ENCODE measurements at regions not wholly inside any gene's neighbourhood (a gene's known extent, or its start where the extent isn't known, plus 50 kb on each side); places are given as distances from the start of the nearest gene placed in this dataset.

DNA sequence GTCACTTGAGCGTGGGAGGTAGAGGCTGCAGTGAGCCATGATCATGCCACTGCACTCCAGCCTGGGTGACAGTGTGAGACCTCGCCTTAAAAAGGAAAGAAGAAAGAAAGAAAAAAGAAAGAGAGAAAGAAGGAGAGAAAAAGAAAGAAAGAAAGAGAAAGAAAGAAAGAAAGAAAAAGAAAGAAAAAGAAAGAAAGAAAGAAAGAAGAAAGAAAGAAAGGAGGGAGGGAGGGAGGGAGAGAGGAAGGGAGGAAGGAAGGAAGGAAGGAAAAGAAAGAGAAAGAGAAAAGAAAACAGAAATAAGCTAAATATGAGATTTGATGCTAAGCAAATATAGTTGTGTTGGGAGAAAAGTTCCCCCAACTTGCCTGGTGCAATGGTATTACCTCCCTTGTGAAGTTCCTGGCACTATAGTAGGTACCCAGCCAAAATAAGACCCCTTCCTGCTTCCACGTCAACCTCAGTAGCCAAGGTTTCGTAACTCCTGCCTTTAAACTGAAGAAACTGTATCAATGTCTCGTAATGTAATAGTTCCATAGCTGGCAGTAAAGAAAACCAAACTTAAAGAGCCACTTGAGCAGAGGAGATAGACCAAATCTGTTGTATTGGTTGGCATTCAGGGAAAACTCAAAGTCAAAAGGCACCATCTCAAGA lies 88.1 kb upstream of the HNRNPU start:
- no peak for DNase-seq (ENCODE audit: low spot score)
- no peak for FAIRE-seq

DNA sequence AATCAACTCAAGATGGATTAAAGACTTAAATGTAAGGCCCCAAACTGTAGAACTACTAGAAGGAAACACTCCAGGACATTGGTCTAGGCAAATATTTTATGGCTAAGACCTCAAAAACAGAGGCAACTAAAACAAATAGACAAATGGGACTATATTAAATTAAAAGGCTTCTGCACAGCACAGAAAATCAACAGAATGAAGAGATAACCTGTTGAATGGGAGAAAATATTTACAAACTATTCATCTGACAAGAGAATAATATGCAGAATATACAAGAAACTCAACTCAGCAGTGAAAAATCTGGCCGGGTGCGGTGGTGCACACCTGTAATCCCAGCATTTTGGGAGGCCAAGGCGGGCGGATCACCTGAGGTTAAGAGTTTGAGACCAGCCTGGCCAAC lies 84.1 kb upstream of the HNRNPU start:
- FAIRE-seq (no peak), DNase-seq (ENCODE audit: low spot score) (no peak)

DNA sequence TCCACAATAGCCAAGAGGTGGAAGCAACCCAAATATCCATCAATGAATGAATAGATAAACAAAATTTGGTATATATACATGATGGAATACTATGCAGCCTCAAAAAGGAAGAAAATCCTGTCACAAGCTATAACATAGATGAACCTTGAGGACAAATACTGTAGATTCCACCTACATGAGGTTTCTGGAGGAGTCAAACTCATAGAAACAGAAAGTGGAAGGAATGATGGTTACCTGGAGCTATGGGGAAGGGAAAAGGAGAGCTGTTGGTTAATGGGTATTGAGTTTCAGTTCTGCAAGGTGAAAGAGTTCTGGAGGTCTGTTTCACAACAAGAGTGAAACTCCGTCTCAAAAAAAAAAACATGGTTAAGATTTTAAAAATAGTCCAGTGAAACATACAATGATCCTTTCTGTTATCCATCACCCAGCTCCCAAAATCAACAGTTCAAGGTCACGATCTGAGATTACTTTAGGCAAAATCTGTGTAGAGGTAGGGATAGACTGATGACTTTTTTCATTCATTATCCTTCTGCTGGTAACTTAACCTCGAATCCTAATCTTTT lies 80.8 kb upstream of the HNRNPU start:
- FAIRE-seq (no peak), DNase-seq (ENCODE audit: low spot score) (no peak)

DNA sequence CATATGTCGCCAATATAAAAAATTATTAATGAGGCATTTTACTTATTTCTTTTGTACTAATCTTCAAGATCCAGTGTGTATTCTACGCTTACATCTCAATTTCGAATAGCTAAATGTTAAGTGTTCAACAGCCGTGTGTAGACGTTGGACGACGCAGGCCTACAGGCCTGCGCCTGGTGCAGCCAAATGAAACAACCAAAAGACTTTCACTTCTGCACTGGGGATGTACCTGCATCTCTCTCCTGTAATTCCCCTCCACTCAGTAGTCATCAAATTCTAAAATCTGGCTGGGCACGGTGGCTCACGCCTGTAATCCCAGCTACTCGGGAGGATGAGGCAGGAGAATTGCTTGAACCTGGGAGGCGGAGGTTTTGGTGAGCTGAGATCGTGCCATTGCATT lies 76.8 kb upstream of the HNRNPU start:
- FAIRE-seq (no peak), DNase-seq (ENCODE audit: low spot score) (no peak)

DNA sequence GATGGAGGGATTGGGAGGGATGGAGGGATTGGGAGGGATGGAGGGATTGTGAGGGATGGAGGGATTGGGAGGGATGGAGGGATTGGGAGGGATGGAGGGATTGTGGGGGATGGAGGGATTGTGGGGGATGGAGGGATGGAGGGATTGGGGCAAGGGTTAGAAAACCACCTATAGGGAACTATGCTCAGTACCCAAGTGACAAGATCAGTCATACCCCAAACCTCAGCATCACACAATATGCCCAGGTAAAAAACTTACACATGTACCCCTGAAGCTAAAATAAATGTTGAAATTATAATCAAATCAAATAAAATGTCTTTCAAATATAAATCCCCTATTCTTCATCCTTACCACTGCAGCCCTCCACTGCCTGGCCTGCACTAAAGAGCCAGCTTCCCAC lies 72.8 kb upstream of the HNRNPU start:
- DNase-seq (ENCODE audit: low spot score) (no peak), FAIRE-seq (no peak)

DNA sequence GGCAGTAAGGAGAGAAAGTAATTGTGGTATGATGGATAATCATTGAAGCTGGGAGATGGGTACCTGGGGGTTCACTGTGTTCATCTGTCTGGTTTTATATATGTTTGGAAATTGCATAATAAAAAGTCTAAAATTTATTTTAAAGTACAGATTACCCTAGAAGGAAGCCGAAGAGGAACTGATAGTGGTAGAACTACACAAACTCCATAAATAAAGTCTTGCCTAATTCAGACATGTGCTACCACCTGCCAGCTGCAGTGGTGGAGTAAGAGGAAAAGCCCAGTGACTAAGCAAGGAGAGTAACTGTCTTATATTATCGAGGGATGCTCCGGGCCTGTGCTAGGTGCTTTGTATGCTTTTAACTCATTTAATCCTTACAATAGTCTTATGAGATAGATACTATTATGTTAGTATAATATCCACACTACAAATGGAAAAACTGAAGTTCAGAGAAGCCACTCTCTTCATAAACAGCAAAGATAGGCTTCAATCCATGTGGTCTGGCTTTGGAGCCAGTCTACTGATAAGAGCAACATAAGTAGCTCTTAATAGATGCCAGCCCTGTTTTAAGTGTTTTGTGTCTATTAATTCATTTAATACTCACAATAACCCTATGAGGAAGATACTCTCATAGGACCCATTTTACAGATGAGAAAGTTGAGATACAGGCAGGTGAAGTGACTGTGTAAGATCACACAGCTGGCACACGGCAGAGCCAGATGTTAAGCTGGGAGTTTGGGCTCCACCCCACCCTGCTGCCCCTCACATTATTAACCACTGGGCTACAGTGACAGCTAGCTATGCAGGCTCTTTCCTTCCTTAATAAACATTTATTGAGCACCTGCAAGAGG lies 56.8 kb upstream of the HNRNPU start:
- FAIRE-seq, result no peak

DNA sequence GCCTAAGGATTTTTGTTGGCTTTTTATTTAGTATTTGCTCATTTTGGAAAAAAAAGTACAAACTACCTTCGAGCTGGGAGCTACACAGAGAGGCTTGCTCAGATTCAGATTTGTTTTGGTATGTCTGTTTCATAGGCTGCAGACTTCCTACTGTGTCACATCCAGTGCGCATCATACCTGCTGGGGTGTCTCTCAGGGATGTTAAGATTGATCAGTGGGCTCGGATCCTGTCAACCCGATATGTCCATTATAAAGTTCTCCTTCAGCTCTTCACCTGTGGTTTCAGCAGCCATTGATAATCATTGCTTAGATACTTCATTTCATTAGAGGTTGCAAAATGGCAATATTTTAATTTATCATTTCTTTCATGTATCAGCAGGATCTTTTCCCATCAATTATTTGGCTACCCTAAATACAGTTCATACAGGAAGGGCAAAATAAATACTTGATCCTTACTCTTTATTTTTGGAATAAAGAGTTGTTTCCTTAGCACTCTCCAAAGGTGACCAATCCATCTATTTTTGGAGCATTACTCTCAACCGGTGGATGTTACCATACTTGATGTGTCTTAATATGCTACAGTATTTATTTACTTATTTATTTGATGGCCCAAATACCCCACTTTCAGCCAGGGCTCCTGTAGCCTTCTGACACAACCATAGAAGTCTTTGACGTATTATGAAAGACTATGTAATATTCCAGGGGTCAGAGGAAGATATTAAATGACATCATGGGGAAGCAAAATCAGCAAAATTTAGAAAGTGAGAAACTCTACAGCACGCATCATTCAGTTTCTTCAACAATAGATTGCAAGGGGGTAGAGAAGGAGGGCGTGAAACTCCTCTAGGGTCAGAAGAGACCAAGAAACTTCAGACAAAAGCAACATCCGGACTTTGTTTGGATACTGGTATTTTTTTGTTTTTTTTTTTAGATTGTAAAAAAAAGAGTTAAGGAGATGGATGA lies 55.3 kb upstream of the HNRNPU start:
- FAIRE-seq (no peak), DNase-seq (ENCODE audit: low spot score) (no peak)

More for the DNA sequence above, 56.8 kb upstream of the HNRNPU start:
- no peak for DNase-seq (ENCODE audit: low spot score)

DNA sequence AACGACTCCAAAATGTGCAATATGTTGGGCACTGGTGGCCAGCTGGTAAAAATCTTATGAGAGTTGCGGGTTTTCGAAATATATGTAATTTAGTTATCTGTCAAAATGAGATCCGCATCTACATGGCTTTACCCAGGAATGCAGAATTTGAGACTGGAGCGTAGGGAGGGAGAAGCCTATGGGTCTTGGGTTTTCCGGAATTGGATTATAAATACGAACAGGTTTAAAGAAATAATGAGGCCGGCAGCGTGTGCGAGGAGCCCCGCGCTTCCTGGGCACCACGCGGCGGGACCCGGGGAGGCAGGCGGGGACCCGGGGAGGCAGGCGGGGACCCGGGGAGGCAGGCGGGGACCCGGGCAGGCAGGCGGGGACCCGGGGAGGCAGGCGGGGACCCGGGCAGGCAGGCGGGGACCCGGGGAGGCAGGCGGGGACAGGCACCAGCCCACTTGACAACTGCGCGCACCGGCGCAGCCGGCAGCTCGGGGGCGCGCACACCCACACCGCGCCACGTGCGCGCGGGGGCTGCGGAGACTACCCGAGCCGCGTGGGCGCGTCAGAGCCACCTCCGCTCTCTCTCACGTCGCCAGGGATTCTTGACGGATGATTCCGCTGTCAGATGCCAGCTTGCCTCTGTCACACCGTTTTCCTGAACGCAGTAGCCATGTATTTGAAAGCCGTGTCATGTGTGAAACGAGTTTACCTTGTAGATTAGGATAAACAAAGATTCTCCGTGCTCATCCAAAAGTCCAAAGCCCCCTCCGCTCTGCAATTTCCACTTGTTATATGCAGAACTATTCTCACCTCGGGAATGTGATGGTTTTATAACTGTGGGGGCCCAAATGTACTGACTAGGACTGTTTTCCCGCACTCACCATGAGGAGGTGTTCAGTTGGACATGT lies 54.3 kb upstream of the HNRNPU start:
- DNase-seq (ENCODE audit: low spot score) (peak; percentile 63), FAIRE-seq (no peak)

DNA sequence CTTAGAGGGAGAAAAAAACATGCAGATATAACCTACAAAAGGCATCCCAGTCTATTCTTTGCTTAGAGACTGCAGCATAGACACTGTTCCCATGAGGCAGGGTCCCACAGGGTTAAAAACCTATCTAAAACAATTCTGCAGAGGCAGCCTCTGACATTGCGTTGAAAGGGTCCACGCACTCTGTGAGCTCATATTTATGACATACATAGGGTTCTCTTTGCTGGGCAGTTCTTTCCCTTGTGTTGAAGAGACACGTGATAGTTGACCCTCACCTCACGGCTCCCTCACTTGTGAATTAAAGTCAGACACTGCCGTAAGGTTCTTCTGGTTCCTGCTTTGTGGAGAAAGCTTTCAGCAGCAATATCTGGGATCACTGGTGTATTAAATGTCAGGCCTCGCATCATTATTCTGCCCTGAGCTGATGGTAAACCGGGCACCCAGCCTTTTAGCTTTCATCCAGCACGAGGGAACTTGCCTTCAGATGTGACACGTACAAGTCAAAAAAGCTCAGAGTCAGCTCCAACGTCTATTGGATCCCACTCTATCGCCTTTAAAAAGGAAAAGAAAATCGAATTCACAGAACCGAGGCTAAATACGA lies 52.8 kb upstream of the HNRNPU start:
- DNase-seq (ENCODE audit: low spot score) (no peak), FAIRE-seq (no peak)

DNA sequence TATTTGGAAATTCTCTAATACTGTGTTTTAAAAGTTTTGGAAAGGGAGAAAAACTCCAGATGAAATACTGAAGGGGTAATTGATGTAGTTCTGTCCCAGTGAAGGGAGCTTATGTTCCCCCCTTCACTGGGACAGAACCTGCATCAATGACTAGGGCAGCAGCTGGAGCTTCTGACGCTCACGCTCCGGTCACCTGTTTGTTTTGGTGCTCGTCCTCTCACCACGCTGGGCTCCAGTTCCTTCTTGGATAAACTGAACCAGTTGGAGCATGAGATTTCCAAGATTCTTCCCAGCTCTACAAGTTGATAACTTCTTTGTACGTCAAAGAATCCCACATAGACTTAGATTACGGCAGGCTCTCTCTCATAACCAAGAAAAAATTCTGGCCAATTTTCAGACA lies 51.4 kb upstream of the HNRNPU start:
- no peak for FAIRE-seq
- DNase-seq (ENCODE audit: low spot score), result no peak

DNA sequence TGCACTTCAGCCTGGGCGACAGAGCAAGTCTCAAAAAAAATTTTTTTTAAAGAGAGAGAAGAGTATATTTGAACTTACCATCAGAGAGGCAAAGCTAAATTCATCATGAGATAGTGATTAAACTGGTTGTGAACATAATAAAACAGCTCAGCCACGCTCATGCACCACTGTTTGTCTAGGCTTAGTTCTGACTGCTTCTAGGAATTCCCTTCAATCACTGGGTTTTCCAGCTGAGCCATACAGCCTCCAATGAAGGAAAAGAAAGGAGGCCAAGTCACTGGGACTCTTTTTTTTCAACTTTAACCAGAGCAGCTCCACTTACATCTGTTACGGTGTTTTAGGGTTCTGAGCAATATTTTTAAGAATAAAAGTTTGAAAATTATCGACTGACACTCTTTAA lies 50.4 kb upstream of the HNRNPU start:
- FAIRE-seq (no peak), DNase-seq (ENCODE audit: low spot score) (no peak)

All from urothelium cell line (cell line).